ENCODE measurements at regions not wholly inside any gene's neighbourhood (a gene's known extent, or its start where the extent isn't known, plus 50 kb on each side); places are given as distances from the start of the nearest gene placed in this dataset.

- no TSS peak for BruUV-seq (replicated peaks)
- H3K4me2 ChIP-seq (ENCODE audit: insufficient read depth, low read length), result no peak overlapping the region
- no peaks in the 10 kb centered on the region for H3K36me3 ChIP-seq (ENCODE audit: control insufficient read depth, insufficient read depth, low read length)
- no peaks in the 10 kb centered on the region for H4K20me1 ChIP-seq (replicated peaks; ENCODE audit: control insufficient read depth, insufficient read depth, low read length)
- no peak overlapping the region for H3K27ac ChIP-seq (ENCODE audit: extremely low read depth, low read depth, low read length)
- H3K4me1 ChIP-seq (replicated peaks in 1 of 2; ENCODE audit: control insufficient read depth in 2 of 2, insufficient read depth in 2 of 2, low read length in 2 of 2), result no peaks in the 10 kb centered on the region
- no peak overlapping the region for H3K9ac ChIP-seq (ENCODE audit: insufficient read depth in 1 of 2, low read depth in 2 of 2, low read length in 2 of 2)
- H3K4me3 ChIP-seq, result no peak overlapping the region
- TF ChIP-seq ZNF174 (CRISPR knock-in tag; IDR thresholded peaks at IDR 0.05) (no peak), SNRNP70 (optimal IDR thresholded peaks at IDR 0.05; ENCODE audit: low read depth, low read length) (no peak), E2F5 (CRISPR knock-in tag; IDR thresholded peaks at IDR 0.05) (no peak), CSDE1 (IDR thresholded peaks at IDR 0.05) (no peak), LEF1 (IDR thresholded peaks at IDR 0.05) (no peak), PTBP1 (IDR thresholded peaks at IDR 0.05; ENCODE audit: low read depth, low read length) (no peak), DLX4 (CRISPR knock-in tag; IDR thresholded peaks at IDR 0.05) (no peak), HMG20B (CRISPR knock-in tag; IDR thresholded peaks at IDR 0.05) (no peak), ZNF778 (CRISPR knock-in tag; IDR thresholded peaks at IDR 0.05) (no peak), U2AF2 (optimal IDR thresholded peaks at IDR 0.05; ENCODE audit: low read depth, low read length) (no peak)
- H3K9me3 ChIP-seq (replicated peaks; ENCODE audit: control insufficient read depth, insufficient read depth, low read depth, low read length), result no peaks in the 10 kb centered on the region
- DNase-seq (ENCODE audit: extremely low read depth in 1 of 4, low spot score in 3 of 4), result no peak
- no peak for ATAC-seq
- no peak for FAIRE-seq
- in situ Hi-C loops (cut with MboI), result no loop called here
- no peaks in the 10 kb centered on the region for H3K27me3 ChIP-seq (ENCODE audit: control insufficient read depth in 2 of 2, insufficient read depth in 2 of 2, low read length in 2 of 2)
- no peak overlapping the region for H2AFZ ChIP-seq (ENCODE audit: low read depth, low read length)
- no peaks in the 10 kb centered on the region for H3K9me1 ChIP-seq (ENCODE audit: control insufficient read depth, insufficient read depth, low read length)
- no peaks in the 10 kb centered on the region for H3K79me2 ChIP-seq (ENCODE audit: control insufficient read depth, insufficient read depth, low read length)
- POLR2A ChIA-PET, result no interaction called here
- intact Hi-C loops (cut with micrococcal nuclease), result no loop called here
- CTCF ChIA-PET (ENCODE audit: low intra/inter-chr PET ratio), result no interaction called here
These were observed 431.2 kb downstream of the CSNK1G3 start for GRCh38 chr5:123943151-123943550.

Measured in K562 (cell line).